ENCODE measurements at regions not wholly inside any gene's neighbourhood (a gene's known extent, or its start where the extent isn't known, plus 50 kb on each side); places are given as distances from the start of the nearest gene placed in this dataset.

DNA sequence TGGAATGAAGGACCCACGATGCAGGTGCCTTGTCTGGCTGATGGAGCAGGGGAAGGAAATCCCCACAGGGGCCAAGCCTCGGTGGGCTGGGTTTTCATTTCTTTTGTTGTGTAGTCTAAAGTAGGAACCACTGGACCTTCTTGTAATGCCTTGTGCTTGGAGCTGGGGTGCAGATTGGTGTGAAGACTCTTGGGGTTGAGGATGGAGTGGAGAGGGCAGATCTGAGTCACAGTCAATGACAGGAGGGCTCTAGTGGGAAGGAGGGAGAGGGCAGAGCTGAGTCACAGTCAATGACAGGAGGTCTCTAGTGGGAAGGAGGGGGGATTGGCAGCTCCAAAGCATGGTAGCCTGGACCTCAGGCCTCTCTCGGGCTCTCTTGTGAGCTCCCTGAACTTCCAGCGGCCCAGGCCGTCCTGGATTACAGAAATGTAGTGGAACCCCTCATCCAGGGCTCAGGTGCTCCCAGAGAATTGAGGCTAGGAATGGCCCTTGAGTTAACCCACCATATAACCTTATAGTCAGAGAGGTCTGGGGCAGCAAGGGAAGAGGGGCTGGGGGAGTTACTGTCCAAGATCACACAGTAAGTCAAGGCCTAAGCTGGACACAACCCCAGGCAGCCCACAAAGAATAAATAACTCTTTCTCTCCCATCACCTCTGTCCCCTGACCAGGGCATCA lies 313.8 kb downstream of the MATN1 start:
- no peaks in the 10 kb centered on the region for H3K9me3 ChIP-seq (ENCODE audit: control insufficient read depth, insufficient read depth, low read length)
- no peaks in the 10 kb centered on the region for H3K27me3 ChIP-seq (ENCODE audit: control insufficient read depth, insufficient read depth, low read length)
- H3K4me1 ChIP-seq (ENCODE audit: control insufficient read depth, insufficient read depth, low read length), result no peaks in the 10 kb centered on the region
- no CpG with 5 or more reads among the region's 5 CpGs for WGBS (ENCODE audit: insufficient coverage, insufficient read length)
- no peaks in the 10 kb centered on the region for H3K36me3 ChIP-seq (ENCODE audit: control insufficient read depth, insufficient read depth, low read length)
- no peak overlapping the region for H3K27ac ChIP-seq (ENCODE audit: low read length)
- H3K4me3 ChIP-seq (ENCODE audit: low read length), result no peak overlapping the region
- DNase-seq (ENCODE audit: low read depth, low spot score), result no peak

- WGBS (ENCODE audit: insufficient coverage, insufficient read length), result no CpG with 5 or more reads among the region's 9 CpGs
- no peak for DNase-seq (ENCODE audit: low read depth, low spot score)
- no peaks in the 10 kb centered on the region for H3K36me3 ChIP-seq (ENCODE audit: control insufficient read depth, insufficient read depth, low read length)
- H3K27ac ChIP-seq (ENCODE audit: low read length), result no peak overlapping the region
- no peak overlapping the region for H3K4me3 ChIP-seq (ENCODE audit: low read length)
- H3K27me3 ChIP-seq (ENCODE audit: control insufficient read depth, insufficient read depth, low read length), result no peaks in the 10 kb centered on the region
- H3K9me3 ChIP-seq (ENCODE audit: control insufficient read depth, insufficient read depth, low read length), result no peaks in the 10 kb centered on the region
- H3K4me1 ChIP-seq (ENCODE audit: control insufficient read depth, insufficient read depth, low read length), result no peaks in the 10 kb centered on the region
These were observed 315.4 kb downstream of the MATN1 start for GRCh38 chr1:30407865-30408580.

GRCh38 chr1:30406996-30407864 lies 316.2 kb downstream of the MATN1 start:
- no peak for DNase-seq (ENCODE audit: low read depth, low spot score)
- WGBS (ENCODE audit: insufficient coverage, insufficient read length), result no CpG with 5 or more reads among the region's 18 CpGs
- Histone ChIP-seq H3K36me3 (ENCODE audit: control insufficient read depth, insufficient read depth, low read length) (no peaks in the 10 kb centered on the region), H3K4me3 (ENCODE audit: low read length) (no peak overlapping the region), H3K27ac (ENCODE audit: low read length) (no peak overlapping the region), H3K9me3 (ENCODE audit: control insufficient read depth, insufficient read depth, low read length) (no peaks in the 10 kb centered on the region), H3K27me3 (ENCODE audit: control insufficient read depth, insufficient read depth, low read length) (no peaks in the 10 kb centered on the region), H3K4me1 (ENCODE audit: control insufficient read depth, insufficient read depth, low read length) (no peaks in the 10 kb centered on the region)

DNA sequence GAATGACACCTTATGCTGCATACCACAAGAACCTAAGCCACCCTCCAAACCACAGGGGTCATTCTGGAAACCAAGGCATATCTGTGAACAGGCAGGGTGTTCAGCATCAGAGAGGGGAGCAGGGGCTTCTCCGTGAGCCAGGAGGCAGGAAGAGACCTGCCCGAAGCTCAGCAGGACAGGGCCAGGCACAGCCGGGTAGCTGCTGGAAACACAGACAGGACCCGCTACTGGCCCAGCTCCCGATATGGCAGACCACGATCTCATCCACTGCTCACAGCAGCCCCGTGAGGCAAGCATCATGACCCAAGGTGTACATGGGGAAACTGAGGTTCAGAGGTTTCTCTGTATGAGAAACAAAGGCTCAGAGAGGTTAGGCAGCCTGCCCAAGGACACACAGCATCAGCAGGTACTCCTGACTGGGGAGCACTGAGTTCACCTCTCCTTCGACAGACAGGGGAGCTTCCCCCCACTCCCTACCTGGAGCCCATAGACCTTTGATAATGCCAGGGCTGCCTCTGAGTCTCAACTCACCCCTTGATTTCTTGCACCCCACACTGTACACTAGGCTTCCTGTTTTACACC lies 317.7 kb downstream of the MATN1 start:
- no peak for DNase-seq (ENCODE audit: low read depth, low spot score)
- no peak overlapping the region for H3K27ac ChIP-seq (ENCODE audit: low read length)
- no peaks in the 10 kb centered on the region for H3K36me3 ChIP-seq (ENCODE audit: control insufficient read depth, insufficient read depth, low read length)
- H3K9me3 ChIP-seq (ENCODE audit: control insufficient read depth, insufficient read depth, low read length), result no peaks in the 10 kb centered on the region
- no peaks in the 10 kb centered on the region for H3K4me1 ChIP-seq (ENCODE audit: control insufficient read depth, insufficient read depth, low read length)
- no peak overlapping the region for H3K4me3 ChIP-seq (ENCODE audit: low read length)
- WGBS (ENCODE audit: insufficient coverage, insufficient read length), result no CpG with 5 or more reads among the region's 8 CpGs
- no peaks in the 10 kb centered on the region for H3K27me3 ChIP-seq (ENCODE audit: control insufficient read depth, insufficient read depth, low read length)

DNA sequence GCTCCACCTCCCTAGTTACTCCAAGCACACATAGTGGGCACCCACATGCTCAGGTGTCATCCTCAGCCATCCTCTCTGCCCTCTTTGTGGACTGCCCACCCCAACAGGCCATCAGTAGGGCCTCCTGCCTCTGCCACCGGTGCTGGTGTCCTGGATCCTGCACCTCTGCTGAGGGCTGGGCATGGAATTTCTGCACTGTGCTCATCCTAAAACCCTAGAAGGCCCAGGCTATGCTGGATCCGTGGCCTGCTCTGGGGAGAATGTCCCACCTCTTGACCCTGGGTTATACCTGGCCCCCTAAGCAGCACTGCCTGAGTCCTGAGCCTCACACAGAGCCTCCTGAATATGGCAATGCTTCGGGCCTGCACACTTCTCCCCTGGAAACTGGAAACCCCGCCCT lies 318.3 kb downstream of the MATN1 start:
- no peaks in the 10 kb centered on the region for H3K27me3 ChIP-seq (ENCODE audit: control insufficient read depth, insufficient read depth, low read length)
- no peaks in the 10 kb centered on the region for H3K36me3 ChIP-seq (ENCODE audit: control insufficient read depth, insufficient read depth, low read length)
- DNase-seq (ENCODE audit: low read depth, low spot score), result no peak
- no peak overlapping the region for H3K27ac ChIP-seq (ENCODE audit: low read length)
- no CpG with 5 or more reads among the region's 4 CpGs for WGBS (ENCODE audit: insufficient coverage, insufficient read length)
- H3K4me1 ChIP-seq (ENCODE audit: control insufficient read depth, insufficient read depth, low read length), result no peaks in the 10 kb centered on the region
- no peaks in the 10 kb centered on the region for H3K9me3 ChIP-seq (ENCODE audit: control insufficient read depth, insufficient read depth, low read length)
- H3K4me3 ChIP-seq (ENCODE audit: low read length), result no peak overlapping the region

- no peaks in the 10 kb centered on the region for H3K36me3 ChIP-seq (ENCODE audit: control insufficient read depth, insufficient read depth, low read length)
- no peaks in the 10 kb centered on the region for H3K9me3 ChIP-seq (ENCODE audit: control insufficient read depth, insufficient read depth, low read length)
- H3K4me1 ChIP-seq (ENCODE audit: control insufficient read depth, insufficient read depth, low read length), result no peaks in the 10 kb centered on the region
- H3K27me3 ChIP-seq (ENCODE audit: control insufficient read depth, insufficient read depth, low read length), result no peaks in the 10 kb centered on the region
- H3K27ac ChIP-seq (ENCODE audit: low read length), result no peak overlapping the region
- DNase-seq (ENCODE audit: low read depth, low spot score), result no peak
- H3K4me3 ChIP-seq (ENCODE audit: low read length), result no peak overlapping the region
- no CpG with 5 or more reads among the region's 8 CpGs for WGBS (ENCODE audit: insufficient coverage, insufficient read length)
These were observed 319.0 kb downstream of the MATN1 start for GRCh38 chr1:30404341-30404740.

DNA sequence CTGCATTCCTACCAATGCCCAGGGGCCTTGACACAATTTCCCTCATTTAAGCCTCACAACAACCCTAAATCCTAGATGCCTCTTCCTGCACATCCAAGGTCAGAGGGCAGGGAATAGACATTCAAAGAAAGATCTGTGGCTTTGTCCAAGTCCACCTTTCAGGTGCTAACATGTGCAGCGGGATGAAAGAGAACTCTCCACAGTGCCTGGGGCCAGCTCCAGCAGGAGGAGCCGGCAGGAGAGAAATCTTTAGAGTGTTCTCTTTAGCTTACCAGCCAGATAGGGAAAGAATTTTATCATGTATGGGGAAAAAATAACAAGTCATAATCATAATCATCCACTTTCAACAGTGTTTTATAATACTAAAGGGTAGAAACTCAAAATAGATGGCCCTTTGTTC lies 319.7 kb downstream of the MATN1 start:
- no peaks in the 10 kb centered on the region for H3K27me3 ChIP-seq (ENCODE audit: control insufficient read depth, insufficient read depth, low read length)
- H3K4me3 ChIP-seq (ENCODE audit: low read length), result no peak overlapping the region
- no peaks in the 10 kb centered on the region for H3K36me3 ChIP-seq (ENCODE audit: control insufficient read depth, insufficient read depth, low read length)
- no peak overlapping the region for H3K27ac ChIP-seq (ENCODE audit: low read length)
- no peak for DNase-seq (ENCODE audit: low read depth, low spot score)
- H3K4me1 ChIP-seq (ENCODE audit: control insufficient read depth, insufficient read depth, low read length), result no peaks in the 10 kb centered on the region
- no peaks in the 10 kb centered on the region for H3K9me3 ChIP-seq (ENCODE audit: control insufficient read depth, insufficient read depth, low read length)
- WGBS (ENCODE audit: insufficient coverage, insufficient read length), result no CpG with 5 or more reads among the region's 2 CpGs

DNA sequence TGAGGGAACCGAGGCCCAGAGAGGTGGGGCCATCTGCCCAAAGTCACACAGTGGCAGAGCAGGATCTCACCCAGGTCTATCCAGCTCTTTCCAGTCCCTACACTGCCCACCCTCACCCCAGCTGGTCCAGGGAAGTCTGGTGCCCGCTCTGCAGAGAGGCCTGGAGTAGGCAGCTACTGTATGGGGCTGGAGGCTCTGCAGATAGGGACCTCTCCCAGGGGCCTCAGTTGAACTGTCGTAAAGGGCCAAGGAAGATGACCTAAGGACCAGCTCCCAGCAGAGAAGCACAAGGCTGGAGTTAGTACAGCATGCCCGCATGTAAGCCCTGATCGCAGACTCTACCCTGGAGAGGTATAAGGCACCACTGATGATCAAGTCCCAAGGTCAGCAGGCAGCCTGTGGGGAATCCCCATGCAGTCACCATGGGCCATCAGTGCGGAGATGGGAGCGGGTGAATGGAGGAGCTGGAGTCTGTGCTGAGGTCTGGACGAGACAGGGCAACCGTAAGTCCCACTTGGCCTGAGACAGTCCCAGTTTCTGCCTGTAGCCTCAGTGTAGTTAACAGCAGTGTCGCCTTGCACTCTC lies 320.2 kb downstream of the MATN1 start:
- no CpG with 5 or more reads among the region's 10 CpGs for WGBS (ENCODE audit: insufficient coverage, insufficient read length)

GRCh38 chr1:30402031-30402430 lies 321.4 kb downstream of the MATN1 start:
- H3K4me1 ChIP-seq (ENCODE audit: control insufficient read depth, insufficient read depth, low read length), result no peaks in the 10 kb centered on the region
- DNase-seq (ENCODE audit: low read depth, low spot score), result no peak
- H3K9me3 ChIP-seq (ENCODE audit: control insufficient read depth, insufficient read depth, low read length), result no peaks in the 10 kb centered on the region
- H3K36me3 ChIP-seq (ENCODE audit: control insufficient read depth, insufficient read depth, low read length), result no peaks in the 10 kb centered on the region
- no peak overlapping the region for H3K27ac ChIP-seq (ENCODE audit: low read length)
- H3K27me3 ChIP-seq (ENCODE audit: control insufficient read depth, insufficient read depth, low read length), result no peaks in the 10 kb centered on the region
- H3K4me3 ChIP-seq (ENCODE audit: low read length), result no peak overlapping the region
- no CpG with 5 or more reads among the region's 2 CpGs for WGBS (ENCODE audit: insufficient coverage, insufficient read length)

More for the DNA sequence above, 320.2 kb downstream of the MATN1 start:
- Histone ChIP-seq H3K4me3 (ENCODE audit: low read length) (no peak overlapping the region), H3K9me3 (ENCODE audit: control insufficient read depth, insufficient read depth, low read length) (no peaks in the 10 kb centered on the region), H3K27me3 (ENCODE audit: control insufficient read depth, insufficient read depth, low read length) (no peaks in the 10 kb centered on the region), H3K36me3 (ENCODE audit: control insufficient read depth, insufficient read depth, low read length) (no peaks in the 10 kb centered on the region), H3K4me1 (ENCODE audit: control insufficient read depth, insufficient read depth, low read length) (no peaks in the 10 kb centered on the region), H3K27ac (ENCODE audit: low read length) (no peak overlapping the region)
- DNase-seq (ENCODE audit: low read depth, low spot score), result no peak

DNA sequence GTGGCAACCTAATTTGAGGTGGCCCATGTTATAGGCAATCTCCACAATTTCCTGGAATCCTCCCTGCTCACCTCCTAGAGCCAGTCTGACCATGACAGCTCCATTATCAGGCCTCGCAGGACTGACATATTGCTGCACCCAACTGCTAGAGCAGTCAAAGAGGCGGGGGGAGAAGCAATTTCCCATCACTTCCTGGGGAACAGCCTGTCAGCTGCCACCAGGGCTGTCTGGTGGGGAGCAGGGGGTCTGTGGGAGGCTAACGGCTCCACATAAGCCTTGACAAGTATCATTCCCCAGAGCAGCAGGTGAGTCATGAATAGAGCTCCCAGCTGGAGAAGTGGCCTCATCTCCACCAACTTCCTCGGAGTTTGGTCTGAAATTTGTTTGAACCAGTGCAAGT lies 322.9 kb downstream of the MATN1 start:
- Histone ChIP-seq H3K4me1 (ENCODE audit: control insufficient read depth, insufficient read depth, low read length) (no peaks in the 10 kb centered on the region), H3K36me3 (ENCODE audit: control insufficient read depth, insufficient read depth, low read length) (no peaks in the 10 kb centered on the region), H3K27me3 (ENCODE audit: control insufficient read depth, insufficient read depth, low read length) (no peaks in the 10 kb centered on the region), H3K4me3 (ENCODE audit: low read length) (no peak overlapping the region), H3K27ac (ENCODE audit: low read length) (no peak overlapping the region), H3K9me3 (ENCODE audit: control insufficient read depth, insufficient read depth, low read length) (no peaks in the 10 kb centered on the region)
- DNase-seq (ENCODE audit: low read depth, low spot score), result no peak
- no CpG with 5 or more reads among the region's 4 CpGs for WGBS (ENCODE audit: insufficient coverage, insufficient read length)
